WTC11 (cell line): ENCODE measurements at regions not wholly inside any gene's neighbourhood (a gene's known extent, or its start where the extent isn't known, plus 50 kb on each side); places are given as distances from the start of the nearest gene placed in this dataset.

Source experiments
- ATF2 ChIP-seq: sonication (generic); formaldehyde crosslinking; IDR thresholded peaks from 2 replicates; pipeline ENCODE4 v1.8.1; 2022; ENCODE audit warnings: low read depth, missing genetic modification reagents, borderline replicate concordance
- CREB1 ChIP-seq: sonication (generic); formaldehyde crosslinking; IDR thresholded peaks from 2 replicates; pipeline ENCODE4 v1.8.0; 2023; ENCODE audit warnings: mild to moderate bottlenecking, missing genetic modification reagents
- CTCF ChIP-seq: fragments of 200-600 bp; IDR thresholded peaks from 2 replicates; pipeline ENCODE4 v1.8.0; 2022; ENCODE audit warnings: antibody characterized with exemption
- ETV6 ChIP-seq: sonication (generic); formaldehyde crosslinking; IDR thresholded peaks from 2 replicates; pipeline ENCODE4 v1.8.1; 2022; ENCODE audit warnings: mild to moderate bottlenecking, missing genetic modification reagents
- FOXJ3 ChIP-seq: sonication (generic); formaldehyde crosslinking; IDR thresholded peaks from 2 replicates; pipeline ENCODE4 v1.9.0; 2021; ENCODE audit warnings: missing genetic modification reagents, mild to moderate bottlenecking, borderline replicate concordance
- IRF2 ChIP-seq: sonication (generic); formaldehyde crosslinking; IDR thresholded peaks from 2 replicates; pipeline ENCODE4 v1.8.0; 2022; ENCODE audit warnings: low read depth, missing genetic modification reagents, borderline replicate concordance
- MLX ChIP-seq: sonication (generic); formaldehyde crosslinking; IDR thresholded peaks from 2 replicates; pipeline ENCODE4 v1.8.1; 2023; ENCODE audit warnings: mild to moderate bottlenecking, missing genetic modification reagents, moderate library complexity
- NFATC4 ChIP-seq: fragments of 250-450 bp; sonication (Bioruptor Pico); IDR thresholded peaks from 2 replicates; pipeline ENCODE4 v1.9.0; 2021; ENCODE audit warnings: mild to moderate bottlenecking
- SMAD4 ChIP-seq: sonication (generic); formaldehyde crosslinking; IDR thresholded peaks from 2 replicates; pipeline ENCODE4 v1.8.0; 2022; ENCODE audit warnings: mild to moderate bottlenecking, missing genetic modification reagents
- SP1 ChIP-seq: sonication (generic); formaldehyde crosslinking; conservative IDR thresholded peaks from 2 replicates; pipeline ENCODE4 v1.8.1; 2022; ENCODE audit warnings: missing genetic modification reagents
- USF2 ChIP-seq: sonication (generic); formaldehyde crosslinking; IDR thresholded peaks from 2 replicates; pipeline ENCODE4 v1.8.1; 2023; ENCODE audit warnings: mild to moderate bottlenecking, missing genetic modification reagents, moderate library complexity
- ZBTB43 ChIP-seq: sonication (generic); formaldehyde crosslinking; IDR thresholded peaks from 2 replicates; pipeline ENCODE4 v1.8.1; 2023; ENCODE audit warnings: mild to moderate bottlenecking, missing genetic modification reagents
- ZNF263 ChIP-seq: sonication (generic); formaldehyde crosslinking; IDR thresholded peaks from 2 replicates; pipeline ENCODE4 v1.8.1; 2022; ENCODE audit warnings: low read depth, mild to moderate bottlenecking, moderate library complexity, missing genetic modification reagents

- no peak for TF ChIP-seq ETV6 (CRISPR knock-in tag)
- no peak for TF ChIP-seq ZNF263 (CRISPR knock-in tag)
- TF ChIP-seq CTCF = no peak
- no peak for TF ChIP-seq IRF2 (CRISPR knock-in tag)
- no peak for TF ChIP-seq NFATC4 (CRISPR knock-in tag)
- TF ChIP-seq SP1 = no peak
- TF ChIP-seq FOXJ3 (CRISPR knock-in tag) = no peak
- TF ChIP-seq MLX (CRISPR knock-in tag) = no peak
- no peak for TF ChIP-seq USF2
- TF ChIP-seq CREB1 (CRISPR knock-in tag) = no peak
- no peak for TF ChIP-seq SMAD4
- no peak for TF ChIP-seq ATF2
- TF ChIP-seq ZBTB43 = no peak
These were observed 97.9 kb upstream of the EEF1E1 start for GRCh38 chr6:8200255-8200654.
